Astrocyte (in vitro differentiated cells and primary cell): ENCODE measurements at regions not wholly inside any gene's neighbourhood (a gene's known extent, or its start where the extent isn't known, plus 50 kb on each side); places are given as distances from the start of the nearest gene placed in this dataset.

Experiments
- EZH2 ChIP-seq: IDR thresholded peaks from 2 replicates; pipeline ENCODE4 v1.6.1; 2012; ENCODE audit warnings: mild to moderate bottlenecking, low read length, inconsistent platforms; ENCODE audit not compliant: insufficient read depth
- TF ChIP-seq, protein P1 (sequence below): IDR thresholded peaks from 2 replicates; pipeline ENCODE4 v1.5.1; 2011; ENCODE audit warnings: low read depth, mild to moderate bottlenecking, inconsistent platforms, low read length, moderate library complexity; ENCODE audit not compliant: insufficient read depth

GRCh38 chr17:14997290-14997689, 267.8 kb downstream of the PMP22 start:
- TF ChIP-seq, protein P1, sequence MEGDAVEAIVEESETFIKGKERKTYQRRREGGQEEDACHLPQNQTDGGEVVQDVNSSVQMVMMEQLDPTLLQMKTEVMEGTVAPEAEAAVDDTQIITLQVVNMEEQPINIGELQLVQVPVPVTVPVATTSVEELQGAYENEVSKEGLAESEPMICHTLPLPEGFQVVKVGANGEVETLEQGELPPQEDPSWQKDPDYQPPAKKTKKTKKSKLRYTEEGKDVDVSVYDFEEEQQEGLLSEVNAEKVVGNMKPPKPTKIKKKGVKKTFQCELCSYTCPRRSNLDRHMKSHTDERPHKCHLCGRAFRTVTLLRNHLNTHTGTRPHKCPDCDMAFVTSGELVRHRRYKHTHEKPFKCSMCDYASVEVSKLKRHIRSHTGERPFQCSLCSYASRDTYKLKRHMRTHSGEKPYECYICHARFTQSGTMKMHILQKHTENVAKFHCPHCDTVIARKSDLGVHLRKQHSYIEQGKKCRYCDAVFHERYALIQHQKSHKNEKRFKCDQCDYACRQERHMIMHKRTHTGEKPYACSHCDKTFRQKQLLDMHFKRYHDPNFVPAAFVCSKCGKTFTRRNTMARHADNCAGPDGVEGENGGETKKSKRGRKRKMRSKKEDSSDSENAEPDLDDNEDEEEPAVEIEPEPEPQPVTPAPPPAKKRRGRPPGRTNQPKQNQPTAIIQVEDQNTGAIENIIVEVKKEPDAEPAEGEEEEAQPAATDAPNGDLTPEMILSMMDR, result no peak
- no peak for TF ChIP-seq EZH2
